ENCODE measurements at regions not wholly inside any gene's neighbourhood (a gene's known extent, or its start where the extent isn't known, plus 50 kb on each side); places are given as distances from the start of the nearest gene placed in this dataset.

DNA sequence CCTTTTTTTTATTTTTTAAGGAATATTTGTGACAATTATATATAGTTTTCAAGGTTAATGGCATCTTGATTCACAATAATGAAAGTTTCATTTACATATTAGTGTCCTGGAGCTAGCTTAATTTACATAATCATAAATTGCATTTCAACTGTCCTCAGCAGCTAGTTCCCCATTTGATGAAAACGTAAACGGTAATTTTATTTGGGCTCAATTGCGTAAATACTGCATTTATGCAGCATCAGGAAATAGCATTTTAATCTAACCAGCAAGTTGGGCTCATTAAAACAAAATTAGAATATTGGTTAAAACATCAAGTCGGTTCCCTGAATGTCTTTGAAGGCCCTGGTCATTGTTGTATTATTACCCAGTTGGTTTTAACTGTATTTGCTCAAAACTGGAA, 136.8 kb upstream of the CDH5 start:
- no peak for TF ChIP-seq FOXM1 (IDR thresholded peaks at IDR 0.05; ENCODE audit: borderline replicate concordance, low read depth)
- TF ChIP-seq TEAD4 (IDR thresholded peaks at IDR 0.05), result no peak
- no peak for TF ChIP-seq CEBPB (IDR thresholded peaks at IDR 0.05)
- TF ChIP-seq RAD21 (IDR thresholded peaks at IDR 0.05; ENCODE audit: low read depth), result no peak
- no peak for TF ChIP-seq EGR1 (IDR thresholded peaks at IDR 0.05)
- TF ChIP-seq CREB1 (IDR thresholded peaks at IDR 0.05; ENCODE audit: low read depth), result no peak
- TF ChIP-seq, protein P1, sequence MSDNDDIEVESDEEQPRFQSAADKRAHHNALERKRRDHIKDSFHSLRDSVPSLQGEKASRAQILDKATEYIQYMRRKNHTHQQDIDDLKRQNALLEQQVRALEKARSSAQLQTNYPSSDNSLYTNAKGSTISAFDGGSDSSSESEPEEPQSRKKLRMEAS (IDR thresholded peaks at IDR 0.05), result no peak
- TF ChIP-seq YY1 (IDR thresholded peaks at IDR 0.05; ENCODE audit: low read depth), result no peak
- TF ChIP-seq NFIC (IDR thresholded peaks at IDR 0.05), result no peak
- TF ChIP-seq REST (IDR thresholded peaks at IDR 0.05; ENCODE audit: low read depth), result no peak
- TF ChIP-seq USF1 (IDR thresholded peaks at IDR 0.05), result no peak
- TF ChIP-seq ZBTB7A (IDR thresholded peaks at IDR 0.05; ENCODE audit: low read depth), result no peak
- no peak for TF ChIP-seq TAF1 (IDR thresholded peaks at IDR 0.05; ENCODE audit: low read depth)
- TF ChIP-seq TCF12 (IDR thresholded peaks at IDR 0.05; ENCODE audit: low read depth), result no peak
- TF ChIP-seq EP300 (IDR thresholded peaks at IDR 0.05; ENCODE audit: borderline replicate concordance), result no peak

DNA sequence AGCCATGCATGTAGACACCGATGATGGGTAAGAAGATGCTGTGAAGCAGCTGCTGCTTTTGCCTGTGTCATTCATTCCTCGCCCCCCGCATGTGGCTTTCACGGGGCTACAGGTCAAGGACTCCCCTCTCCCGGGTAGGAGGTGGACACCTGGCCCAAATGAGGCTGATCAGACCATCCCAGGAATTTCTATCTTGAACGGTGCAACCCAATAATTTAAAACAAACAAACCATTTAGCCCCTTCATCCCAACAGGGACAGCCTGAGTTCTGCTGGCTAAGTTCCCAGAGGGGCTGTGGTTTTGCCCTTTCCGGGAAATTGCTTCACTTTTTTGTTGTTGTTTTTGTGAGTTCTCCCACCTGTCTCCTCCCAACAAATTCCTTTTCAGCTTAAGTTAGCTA, 137.7 kb upstream of the CDH5 start:
- TF ChIP-seq FOXM1 (IDR thresholded peaks at IDR 0.05; ENCODE audit: borderline replicate concordance, low read depth) (no peak), USF1 (IDR thresholded peaks at IDR 0.05) (no peak), TEAD4 (IDR thresholded peaks at IDR 0.05) (no peak), ZBTB7A (IDR thresholded peaks at IDR 0.05; ENCODE audit: low read depth) (no peak)

DNA sequence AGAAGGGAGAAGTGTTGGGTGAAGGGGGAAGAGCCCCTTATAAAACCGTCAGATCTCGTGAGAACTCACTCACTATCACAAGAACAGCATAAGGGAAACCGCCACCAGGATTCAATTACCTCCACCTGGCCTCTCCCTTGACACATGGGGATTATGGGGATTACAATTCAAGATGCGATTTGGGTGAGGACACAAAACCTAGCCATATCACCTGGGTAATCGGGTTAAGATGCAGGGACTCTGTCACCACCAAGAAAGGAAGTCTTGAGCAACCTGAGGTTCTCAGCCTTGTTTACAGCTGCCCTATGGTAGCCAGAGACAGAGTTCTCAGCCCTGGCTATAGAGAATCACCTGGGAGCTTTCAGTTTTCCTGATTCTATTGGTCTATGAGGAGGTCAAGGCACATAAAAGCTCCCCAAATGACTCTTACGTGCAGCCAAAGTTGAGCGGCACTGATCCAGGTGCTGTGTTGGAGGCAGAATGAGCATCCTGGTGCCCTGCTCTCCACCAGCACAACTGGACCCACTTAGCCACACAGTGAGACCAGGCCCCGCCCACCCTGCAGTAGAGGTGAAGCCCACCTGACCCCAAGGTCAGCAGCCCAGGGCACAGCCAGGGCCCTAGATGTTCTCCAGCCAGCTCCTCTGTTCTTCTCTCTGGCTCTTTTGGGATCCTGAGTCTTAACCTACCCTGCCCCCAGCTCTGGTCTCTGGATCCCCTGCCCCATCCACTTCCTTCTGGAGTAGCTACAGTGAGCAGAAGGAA, 138.5 kb upstream of the CDH5 start:
- TF ChIP-seq CEBPB (IDR thresholded peaks at IDR 0.05) (no peak), USF1 (IDR thresholded peaks at IDR 0.05) (no peak), REST (IDR thresholded peaks at IDR 0.05; ENCODE audit: low read depth) (no peak), EGR1 (IDR thresholded peaks at IDR 0.05) (no peak), TEAD4 (IDR thresholded peaks at IDR 0.05) (no peak), EP300 (IDR thresholded peaks at IDR 0.05; ENCODE audit: borderline replicate concordance) (no peak), YY1 (IDR thresholded peaks at IDR 0.05; ENCODE audit: low read depth) (no peak), ZBTB7A (IDR thresholded peaks at IDR 0.05; ENCODE audit: low read depth) (no peak), RAD21 (IDR thresholded peaks at IDR 0.05; ENCODE audit: low read depth) (no peak), TAF1 (IDR thresholded peaks at IDR 0.05; ENCODE audit: low read depth) (no peak), CREB1 (IDR thresholded peaks at IDR 0.05; ENCODE audit: low read depth) (no peak), FOXM1 (IDR thresholded peaks at IDR 0.05; ENCODE audit: borderline replicate concordance, low read depth) (no peak)
- TF ChIP-seq, protein P1 (IDR thresholded peaks at IDR 0.05), result no peak

GRCh38 chr16:66226762-66227161, 139.7 kb upstream of the CDH5 start:
- TF ChIP-seq TEAD4 (IDR thresholded peaks at IDR 0.05) (no peak), TCF12 (IDR thresholded peaks at IDR 0.05; ENCODE audit: low read depth) (no peak), TAF1 (IDR thresholded peaks at IDR 0.05; ENCODE audit: low read depth) (no peak), REST (IDR thresholded peaks at IDR 0.05; ENCODE audit: low read depth) (no peak)

Measured in Ishikawa (cell line).